HG03045 (cell line): ENCODE measurements at regions not wholly inside any gene's neighbourhood (a gene's known extent, or its start where the extent isn't known, plus 50 kb on each side); places are given as distances from the start of the nearest gene placed in this dataset.

Source experiments
- ATAC-seq: cut with Tn5 transposase; IDR thresholded peaks from one replicate; pipeline ENCODE4 v1.9.1; 2021; ENCODE audit warnings: mild to moderate bottlenecking, moderate library complexity; ENCODE audit not compliant: unreplicated experiment

DNA sequence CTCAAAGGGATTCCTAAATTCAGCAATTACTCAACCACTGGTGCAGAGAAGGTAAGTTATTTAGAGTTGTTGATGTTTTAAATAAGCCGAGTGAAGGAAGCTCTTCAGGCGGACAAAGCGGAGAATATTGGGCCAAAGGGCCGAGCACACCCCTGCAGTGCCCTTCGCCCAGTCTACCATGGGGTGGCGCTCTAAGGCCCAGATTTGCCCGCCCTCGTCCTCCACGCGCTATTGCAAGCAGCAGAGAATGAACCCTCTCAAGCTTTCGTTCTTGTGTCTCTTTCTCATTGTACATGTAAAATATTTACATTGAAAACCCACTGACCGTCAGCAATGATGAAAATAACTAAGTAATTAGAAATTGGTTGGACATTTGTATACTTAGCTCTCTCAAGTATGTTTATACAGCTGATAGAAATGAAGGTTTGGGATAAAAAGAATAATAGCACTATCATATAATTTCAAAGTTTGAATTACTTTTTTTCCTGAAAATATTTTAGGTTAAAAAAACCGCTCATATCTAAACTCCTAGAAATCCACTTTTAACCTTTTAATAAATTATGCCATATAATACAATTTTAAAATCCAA, 195.0 kb upstream of the CEP162 start:
- ATAC-seq: no peak

DNA sequence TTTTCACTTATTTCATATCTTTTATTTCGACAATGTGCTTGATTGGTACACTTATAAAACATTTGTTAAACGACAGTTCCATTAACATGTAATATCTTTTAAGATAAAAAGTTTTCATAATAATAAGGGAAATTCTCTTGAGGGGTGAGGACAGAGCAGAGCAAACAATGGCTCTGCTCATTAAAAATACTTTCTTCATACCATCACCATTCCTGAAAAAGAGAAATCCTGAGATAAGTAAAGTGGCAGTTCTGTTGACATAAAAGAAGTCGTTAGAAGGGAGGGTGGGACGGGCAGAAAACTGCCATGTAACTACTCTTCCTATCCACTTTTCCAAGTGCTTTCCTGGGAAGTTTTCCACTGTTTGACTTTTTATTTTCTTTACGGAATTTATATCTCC, 193.6 kb upstream of the CEP162 start:
- no peak for ATAC-seq

DNA sequence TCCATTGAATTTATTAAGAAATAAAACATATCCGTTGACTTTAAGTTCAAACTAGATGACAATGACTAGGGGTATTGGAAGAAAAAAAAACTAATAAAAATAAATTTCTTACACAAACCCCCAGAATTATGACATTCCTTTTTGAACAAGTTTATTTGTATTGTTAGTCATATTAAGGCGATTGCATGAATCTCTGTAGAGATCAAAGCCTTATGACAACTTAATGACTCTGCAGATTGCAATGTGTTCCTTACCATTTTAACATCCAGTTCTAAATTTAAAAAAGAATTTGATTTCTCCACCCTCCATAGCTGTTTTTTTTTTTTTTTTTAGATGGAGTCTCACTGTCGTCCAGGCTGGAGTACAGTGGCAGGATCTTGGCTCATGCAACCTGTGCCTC, 189.8 kb upstream of the CEP162 start:
- no peak for ATAC-seq

DNA sequence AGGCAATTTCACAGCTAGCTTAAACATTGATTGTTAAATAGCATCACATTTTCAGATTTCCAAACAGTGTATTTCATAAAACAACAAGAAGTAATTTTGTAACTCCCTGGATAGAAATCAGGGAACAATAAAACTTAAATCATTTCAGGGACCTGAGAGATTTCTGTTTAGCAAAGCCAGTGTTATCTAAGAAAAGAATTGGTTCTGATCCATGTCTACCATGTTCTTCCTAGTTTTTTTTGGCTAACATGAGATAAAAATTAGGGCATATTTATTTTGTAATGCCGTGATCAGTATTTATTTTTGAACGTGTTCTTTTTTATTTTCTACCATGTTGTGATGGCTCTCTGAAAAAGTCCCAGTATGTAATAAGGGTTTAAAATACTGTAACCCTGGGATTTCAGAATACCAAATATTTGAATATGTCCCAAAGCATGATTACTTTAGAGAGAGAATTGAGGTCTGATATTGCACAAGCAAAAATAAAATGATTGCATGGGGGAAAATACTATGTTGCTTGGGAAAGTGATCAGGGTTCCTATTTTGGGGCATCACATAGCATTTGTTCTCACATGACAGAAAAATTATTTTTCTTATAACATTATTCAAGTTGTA, 188.7 kb upstream of the CEP162 start:
- no peak for ATAC-seq

DNA sequence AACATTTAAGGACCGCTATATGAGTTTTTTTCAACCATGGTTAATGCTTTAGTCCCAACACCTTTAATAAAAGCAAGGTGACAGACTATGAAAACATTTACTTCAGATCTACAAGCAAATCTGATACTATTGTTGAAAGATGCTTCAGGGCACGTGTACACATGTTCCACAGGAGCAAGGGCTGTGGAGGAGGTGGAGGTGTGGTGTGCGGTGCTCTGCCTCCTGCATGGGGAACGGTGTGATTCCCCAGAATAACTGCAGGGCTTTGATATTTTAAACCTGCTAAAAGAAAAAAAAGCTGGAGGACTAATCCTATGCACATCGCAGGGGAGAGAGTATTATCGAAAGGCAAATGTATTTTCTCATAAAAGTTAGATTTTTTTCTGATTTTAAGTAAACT, 188.1 kb upstream of the CEP162 start:
- no peak for ATAC-seq

DNA sequence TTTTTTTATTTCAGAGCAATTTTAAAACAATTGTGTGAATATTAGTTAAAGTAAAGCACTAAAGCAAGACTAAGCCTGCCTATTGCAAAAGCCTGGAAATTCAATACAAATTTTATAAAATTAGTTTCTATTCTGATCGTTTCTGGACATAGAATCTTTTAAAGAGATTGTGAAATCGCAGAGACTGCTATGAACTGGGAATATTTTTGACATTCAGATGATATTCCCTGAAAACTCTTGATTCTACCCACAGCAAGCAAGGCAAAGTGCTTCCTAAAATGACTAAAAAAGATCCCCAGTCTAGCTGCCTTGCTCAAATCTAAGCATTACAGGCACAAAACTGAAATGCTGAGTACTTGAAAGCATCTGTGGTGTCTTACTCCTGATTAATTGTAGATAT, 187.6 kb upstream of the CEP162 start:
- no peak for ATAC-seq

DNA sequence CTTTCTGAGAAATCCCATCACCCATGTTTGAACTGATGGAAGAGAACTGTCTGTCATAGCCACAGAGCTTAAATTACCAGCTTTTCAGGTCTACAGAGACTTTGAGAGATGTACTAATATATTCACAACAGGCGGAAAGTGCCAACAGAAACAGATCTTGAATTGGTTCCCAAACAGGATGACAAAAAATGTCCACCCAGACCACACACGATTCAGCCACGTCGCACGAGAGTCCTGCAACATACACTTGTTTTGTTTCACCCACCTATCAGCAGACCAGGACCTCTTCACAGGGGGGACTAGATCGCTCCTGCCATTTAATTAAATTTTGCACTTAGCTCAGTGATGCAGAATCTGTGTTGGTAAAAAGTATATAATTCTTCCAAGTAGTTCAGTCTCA, 187.1 kb upstream of the CEP162 start:
- ATAC-seq: no peak

DNA sequence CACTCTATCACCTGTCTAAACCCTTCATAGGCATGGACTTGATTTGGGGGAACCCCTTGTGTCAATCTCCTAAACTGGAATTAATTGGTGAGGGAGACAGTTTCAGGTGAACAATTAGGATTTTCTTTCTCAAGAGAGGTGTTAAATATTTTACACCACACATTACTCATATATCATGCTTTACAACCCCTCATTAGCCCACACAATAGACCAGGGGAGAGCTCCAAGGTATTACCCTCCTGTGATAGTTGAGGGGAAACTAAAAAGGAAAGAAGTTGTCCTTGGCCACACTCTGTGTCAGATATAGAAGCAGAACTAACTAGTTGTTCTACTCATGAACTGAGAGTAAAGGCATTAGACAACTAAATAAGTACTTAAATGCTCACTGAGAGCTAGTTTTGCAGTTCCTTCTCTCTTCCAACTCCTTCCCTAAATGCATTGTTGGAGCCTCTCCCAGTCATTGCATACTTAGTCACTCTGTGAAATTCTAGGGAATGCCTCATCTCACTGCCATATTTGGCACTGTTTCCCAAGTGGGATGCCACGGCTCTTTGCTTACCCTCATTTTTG, 183.7 kb upstream of the CEP162 start:
- no peak for ATAC-seq

DNA sequence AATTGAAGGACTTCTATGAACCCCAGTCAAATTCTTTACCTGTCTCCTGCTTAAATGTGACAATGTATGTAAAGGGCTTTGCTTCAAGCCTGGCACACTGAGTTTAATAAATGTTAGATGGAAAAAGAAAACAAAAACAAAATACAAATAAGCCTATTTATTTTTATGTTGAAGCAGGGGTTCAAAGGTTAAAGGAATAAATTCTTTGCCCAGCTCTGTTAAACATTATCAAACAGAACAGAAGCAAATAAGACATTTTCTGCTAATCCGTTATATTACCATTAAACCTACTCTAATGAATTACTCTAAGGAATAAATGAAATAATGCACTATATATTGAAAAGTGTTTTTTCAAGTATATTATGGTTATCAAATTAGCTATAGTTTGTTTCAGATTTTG, 182.5 kb upstream of the CEP162 start:
- ATAC-seq: no peak

DNA sequence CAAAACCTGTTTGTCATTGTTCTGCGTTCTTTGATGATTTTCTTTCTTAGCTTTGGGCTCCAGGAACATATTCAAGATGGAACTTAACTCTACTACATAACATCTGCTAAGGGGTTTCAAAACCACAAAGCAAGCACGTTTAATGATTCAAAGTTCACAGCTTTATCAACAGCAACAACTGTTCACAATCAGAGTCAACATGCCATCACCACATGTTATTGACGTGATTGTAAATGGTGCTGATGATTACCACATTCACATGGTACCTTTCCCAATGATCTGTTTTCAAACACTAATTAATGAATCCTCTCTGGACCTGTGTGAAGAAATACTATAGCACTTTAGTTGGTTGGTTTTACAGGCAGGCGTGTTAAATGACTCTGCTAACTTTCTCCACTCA, 180.6 kb upstream of the CEP162 start:
- ATAC-seq: no peak

DNA sequence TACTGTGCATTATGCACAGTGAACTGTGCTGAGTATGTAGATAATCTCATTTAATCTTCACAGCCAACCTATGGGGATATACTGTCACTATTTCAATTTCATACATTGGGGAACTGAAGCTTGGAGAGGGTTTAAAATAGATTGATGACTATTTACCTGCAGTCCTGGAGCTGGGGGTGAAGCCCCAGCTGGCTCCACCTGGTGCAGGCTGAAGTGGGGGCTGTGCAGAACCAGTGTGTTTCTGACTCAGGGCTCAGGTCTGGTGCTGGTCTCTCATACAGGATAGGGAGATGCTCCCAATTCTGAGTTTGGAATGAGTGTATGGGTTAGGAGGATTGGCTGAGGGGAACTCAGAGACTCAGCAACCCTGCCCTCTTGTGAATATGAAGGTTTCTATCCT, 176.1 kb upstream of the CEP162 start:
- no peak for ATAC-seq

DNA sequence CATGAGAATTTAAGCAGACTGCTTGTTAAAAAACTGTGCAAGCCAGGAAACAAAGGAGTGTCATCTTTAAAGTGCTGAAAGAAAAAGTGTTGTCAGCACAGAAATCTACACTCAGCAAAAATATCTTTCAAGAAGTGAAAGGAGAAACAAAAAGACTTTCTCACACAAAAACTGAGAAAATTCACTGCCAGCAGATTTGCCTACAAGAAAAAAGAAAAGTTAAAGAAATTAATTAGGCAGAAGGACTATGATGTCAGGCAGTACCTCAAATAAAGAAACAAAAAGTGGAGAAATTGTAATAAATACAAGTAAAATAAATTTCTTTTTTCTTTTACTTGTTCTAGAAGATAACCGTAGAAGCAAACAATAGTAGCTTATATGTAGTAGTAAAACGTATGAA, 171.6 kb upstream of the CEP162 start:
- ATAC-seq: no peak

DNA sequence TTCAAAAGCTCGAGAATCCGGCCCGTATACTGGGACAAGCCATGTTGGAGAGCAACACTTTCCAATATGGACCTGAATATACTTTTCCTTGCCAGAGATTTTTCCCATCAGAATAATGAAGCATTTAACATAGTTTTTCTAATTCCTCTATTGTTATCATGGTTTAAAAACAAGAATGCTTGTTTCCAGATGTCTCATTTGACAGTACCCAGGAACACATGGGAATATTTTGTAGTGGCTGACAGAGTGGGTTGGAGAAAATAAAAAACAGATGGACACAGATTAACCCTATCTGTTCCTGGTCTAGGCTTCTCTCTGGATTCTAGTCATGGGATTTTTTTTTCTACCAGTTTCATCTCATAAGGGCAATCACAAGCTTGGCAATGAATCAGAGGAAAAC, 164.8 kb upstream of the CEP162 start:
- no peak for ATAC-seq

DNA sequence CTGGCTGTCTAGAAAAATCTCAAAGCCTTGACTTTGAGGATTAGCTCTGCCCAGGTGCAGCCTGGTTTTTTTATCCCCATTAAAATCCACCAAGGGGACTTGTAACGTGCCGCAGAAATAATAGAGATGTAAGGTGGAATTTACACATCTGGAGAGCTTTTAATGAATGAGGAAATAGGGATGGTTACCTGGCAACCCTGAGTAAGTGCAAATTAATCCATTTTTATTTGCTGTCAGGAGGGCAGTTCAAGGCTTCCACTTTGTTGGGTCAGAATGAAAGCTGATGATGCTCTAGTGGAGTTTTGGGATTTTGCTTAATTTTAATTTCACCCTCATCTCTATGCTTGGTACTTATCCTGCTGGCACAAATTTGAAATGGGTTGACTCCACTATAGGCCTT, 163.4 kb upstream of the CEP162 start:
- no peak for ATAC-seq

DNA sequence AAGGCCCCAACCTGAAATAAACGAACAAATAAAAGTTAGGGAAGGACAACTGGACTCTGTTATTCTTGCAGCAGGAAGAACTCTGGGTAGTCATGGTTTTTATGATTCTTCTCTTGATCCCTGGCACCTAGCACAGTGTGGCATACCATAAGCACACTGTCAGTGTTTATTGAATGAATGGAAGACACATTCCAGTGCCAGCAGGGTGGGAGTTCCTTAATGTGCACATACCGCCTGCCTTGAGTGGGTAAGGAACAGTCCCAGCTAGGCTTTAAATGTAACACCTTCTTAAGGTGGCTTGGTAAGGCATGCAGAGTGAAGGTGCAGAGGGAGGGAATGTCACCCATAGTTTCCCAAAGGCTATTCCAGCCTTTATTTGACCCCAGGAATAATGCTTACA, 162.9 kb upstream of the CEP162 start:
- no peak for ATAC-seq

DNA sequence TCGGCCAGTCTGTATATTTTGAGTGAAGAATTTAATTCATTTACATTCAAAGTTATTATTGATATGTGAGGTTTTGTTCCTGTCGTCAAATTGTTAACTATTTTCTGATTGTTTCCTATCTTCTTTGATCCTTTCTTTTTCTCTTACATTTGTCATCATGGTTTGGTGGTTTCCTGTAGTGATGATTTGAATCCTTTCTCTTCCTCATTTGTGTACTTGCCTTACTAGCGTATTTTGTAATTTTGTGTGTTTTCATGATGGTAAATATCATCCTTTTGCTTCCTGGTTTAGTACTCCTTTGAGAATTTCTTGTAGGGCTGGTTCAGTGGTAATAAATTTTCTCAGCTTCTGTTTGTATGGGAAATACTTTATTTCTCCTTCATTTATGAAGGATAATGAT, 151.7 kb upstream of the CEP162 start:
- ATAC-seq: no peak

DNA sequence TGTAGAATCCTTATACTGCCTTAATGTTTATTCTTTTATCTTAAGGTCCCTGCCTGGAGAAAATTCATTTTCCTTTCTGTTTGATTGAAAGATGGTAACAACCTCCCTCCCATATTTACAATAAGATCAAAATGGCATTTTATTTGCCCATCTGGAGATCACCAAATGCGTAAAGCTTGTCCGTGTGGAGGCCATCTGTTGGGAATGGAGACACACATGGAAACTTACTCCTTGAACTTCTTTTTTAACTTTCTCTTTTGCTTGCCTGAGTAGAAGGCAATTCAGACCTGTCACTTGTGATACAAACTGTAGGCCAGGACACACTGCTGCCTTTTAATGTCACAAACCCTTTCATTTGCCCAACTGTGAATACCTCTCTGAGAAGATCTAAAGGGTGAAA, 144.8 kb upstream of the CEP162 start:
- ATAC-seq: no peak

DNA sequence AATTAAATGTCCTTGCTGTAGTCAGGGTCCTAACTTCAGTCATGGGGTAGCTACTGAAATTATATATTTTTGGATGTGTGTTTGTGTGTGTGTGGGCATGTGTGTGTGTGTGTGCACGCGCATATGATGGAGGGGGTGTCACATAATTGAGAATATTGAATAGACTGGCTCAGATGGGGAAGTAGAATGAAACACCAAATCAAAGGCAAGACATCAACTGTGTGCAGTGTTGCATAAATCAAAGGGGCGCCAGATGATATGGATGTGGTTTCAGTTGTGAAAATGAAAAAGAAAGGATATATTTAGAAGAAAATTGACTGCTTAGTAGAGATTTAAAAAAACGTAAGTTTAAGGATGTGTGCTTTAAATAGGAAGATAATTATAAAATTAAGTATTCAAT, 144.2 kb upstream of the CEP162 start:
- ATAC-seq: no peak

DNA sequence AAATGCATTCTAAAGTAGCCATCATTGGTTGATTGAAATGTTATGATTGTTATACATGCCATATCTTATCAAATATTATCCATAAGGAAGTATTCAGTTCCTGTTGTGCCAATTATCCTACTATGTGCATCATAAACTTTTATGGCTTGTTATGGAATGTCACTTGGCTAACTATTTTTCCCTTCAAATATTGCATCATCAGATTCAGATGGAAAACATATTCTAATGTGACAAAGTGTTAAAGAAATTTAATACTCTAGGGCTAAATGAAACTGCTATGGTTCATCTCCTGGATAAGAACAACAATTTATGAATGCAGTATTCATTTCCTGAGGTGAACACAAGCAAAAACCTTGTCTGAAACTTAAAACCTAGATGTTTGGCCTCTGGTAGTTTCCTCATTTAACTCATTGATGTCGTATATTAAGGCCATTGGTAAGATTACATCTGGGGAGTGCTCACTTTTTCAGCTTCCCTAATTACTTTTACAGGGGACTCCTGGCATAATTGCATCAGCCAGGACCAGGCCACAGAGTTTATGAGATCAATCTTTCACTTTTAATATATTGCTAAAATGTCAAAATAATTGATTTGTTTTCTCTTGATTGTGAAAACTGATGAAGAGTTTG, 134.9 kb upstream of the CEP162 start:
- ATAC-seq: no peak

DNA sequence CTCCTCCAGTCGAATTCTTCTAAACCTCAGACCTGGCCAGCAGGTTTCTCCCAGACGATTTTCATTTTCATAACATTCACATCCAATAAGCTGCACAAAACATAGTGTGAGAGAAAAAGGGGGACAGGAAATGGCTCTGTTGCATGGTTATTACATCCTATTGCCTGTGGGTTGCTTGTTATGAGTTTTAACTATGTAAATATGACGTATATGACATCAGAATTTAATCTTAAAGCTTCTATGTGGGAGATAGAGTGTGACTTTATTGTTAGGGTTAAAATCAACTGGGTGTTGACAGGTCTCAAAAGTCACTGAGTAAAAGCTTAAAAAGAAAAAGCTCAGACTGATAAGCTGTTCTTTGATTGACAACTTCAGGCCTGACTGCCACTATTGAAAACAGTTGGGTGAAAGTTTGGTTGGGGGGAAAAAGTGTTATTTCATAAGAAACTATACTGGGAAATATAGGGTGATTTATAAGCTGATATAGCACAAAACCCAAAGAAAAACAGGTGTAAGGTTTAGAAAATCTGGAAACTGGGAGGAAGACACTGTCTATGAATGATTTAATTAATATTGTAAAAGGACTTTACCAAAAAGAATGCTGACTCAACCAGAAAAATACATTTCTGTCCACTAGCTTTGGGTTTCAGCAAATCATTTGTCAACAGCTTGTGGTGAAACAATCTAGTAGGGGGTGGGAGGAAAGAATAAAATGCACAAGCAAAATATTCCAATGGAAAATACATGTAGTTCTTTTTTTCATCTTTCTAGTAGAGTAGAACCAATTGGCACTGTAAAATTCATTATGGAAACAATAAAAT, 134.1 kb upstream of the CEP162 start:
- ATAC-seq: no peak

DNA sequence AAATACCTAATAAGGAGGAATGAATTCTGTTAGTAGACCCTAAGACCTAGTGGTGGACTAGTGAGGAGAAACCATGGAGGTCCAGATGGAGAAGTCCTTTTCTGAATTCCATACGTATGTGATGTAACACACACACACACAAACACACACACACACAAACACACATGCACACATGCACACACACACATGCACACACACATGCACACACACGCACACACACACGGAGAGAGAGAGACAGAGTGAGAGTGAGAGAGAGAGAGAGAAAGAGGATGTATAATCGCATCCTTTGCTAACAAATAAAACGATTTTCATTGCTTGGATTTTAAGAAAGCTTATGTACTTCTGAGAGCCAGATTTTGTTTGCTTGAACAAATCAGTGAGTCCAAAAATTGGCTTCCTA, 132.6 kb upstream of the CEP162 start:
- no peak for ATAC-seq

DNA sequence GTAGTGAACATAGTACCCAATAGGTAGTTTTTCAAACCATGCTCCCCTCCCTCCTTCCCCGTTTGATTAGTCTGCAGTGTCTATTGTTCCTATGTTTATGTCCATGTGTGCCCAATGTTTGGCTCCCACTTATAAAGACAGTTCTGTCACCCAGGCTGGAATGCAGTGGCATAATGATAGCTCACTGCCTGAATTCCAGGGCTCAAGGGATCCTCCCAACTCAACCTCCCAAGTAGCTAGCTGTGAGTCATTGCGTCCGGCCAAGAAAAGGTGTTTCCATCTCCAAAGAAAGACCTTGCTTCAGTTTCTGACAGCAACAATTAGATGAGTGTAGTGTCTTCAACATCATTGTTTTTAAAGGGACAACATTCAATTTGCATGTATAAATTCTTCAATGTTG, 131.1 kb upstream of the CEP162 start:
- ATAC-seq: no peak
